HepG2 (cell line): ENCODE measurements at regions not wholly inside any gene's neighbourhood (a gene's known extent, or its start where the extent isn't known, plus 50 kb on each side); places are given as distances from the start of the nearest gene placed in this dataset.

Experiments
- ATAC-seq: fragments of 200-7000 bp; cut with Tn5 transposase; 3 replicates; pipeline ENCODE4 v1.9.1; 2020; ENCODE audit warnings: mild to moderate bottlenecking, moderate library complexity
- BruUV-seq: library from RNA; stranded (reverse); fragments of 400-500 nt; replicated peaks from 2 replicates; lab custom pipeline; 2021; lab: Mats Ljungman, UMichigan
- CTCF ChIA-PET: fragments of 300-600 bp; formaldehyde crosslinking; extraction: SDS; loops from one replicate; lab custom pipeline; 2021; ENCODE audit warnings: low total read pairs, inconsistent platforms, low intra/inter-chr PET ratio; lab: Yijun Ruan, JAX
- POLR2A ChIA-PET: fragments of 350-600 bp; sonication (Branson Sonifier 250); formaldehyde crosslinking; loops from one replicate; lab custom pipeline; 2020; ENCODE audit warnings: antibody characterized with exemption, inconsistent platforms; lab: Yijun Ruan, JAX
- DNase-seq: peaks from one replicate; pipeline ENCODE4 v3.0.0-alpha.2; 2015; ENCODE audit warnings: low spot score
- FAIRE-seq: peaks from 3 replicates; lab custom pipeline; 2011; peaks lifted over from hg19 to GRCh38; lab: Jason Lieb, UNC
- H2AFZ ChIP-seq: one replicate; pipeline ENCODE4 v1.6.1; 2011; ENCODE audit warnings: low read length, inconsistent platforms
- H3K27ac ChIP-seq: fragments of 300-600 bp; 3 replicates; pipeline ENCODE4 v1.8.0; 2011; ENCODE audit warnings: mixed run types, mild to moderate bottlenecking, mixed read lengths, low read length, inconsistent platforms; ENCODE audit not compliant: insufficient read depth; ENCODE audit errors: extremely low read length
- H3K27me3 ChIP-seq, 2 experiments: fragments of 200-600 bp in 1 of 2; 2 replicates in 1 of 2; 3 replicates in 1 of 2; pipeline versions ENCODE4 v1.6.0 to v1.8.0; 2011; ENCODE audit warnings: low read length in 2 of 2, mild to moderate bottlenecking in 2 of 2, moderate library complexity in 2 of 2, inconsistent platforms in 1 of 2; ENCODE audit not compliant: insufficient read depth in 2 of 2, control insufficient read depth in 1 of 2
- H3K36me3 ChIP-seq, 2 experiments: fragments of 200-600 bp in 1 of 2; replicated peaks in 1 of 2; 2 replicates in 1 of 2; 3 replicates in 1 of 2; pipeline versions ENCODE4 v1.5.1 to v1.8.0; 2011; ENCODE audit warnings: low read length in 2 of 2, inconsistent platforms in 1 of 2; ENCODE audit not compliant: insufficient read depth in 2 of 2, control insufficient read depth in 1 of 2
- H3K4me1 ChIP-seq: 2 replicates; pipeline ENCODE4 v1.5.1; 2012; ENCODE audit warnings: low read length, inconsistent platforms; ENCODE audit not compliant: insufficient read depth
- H3K4me2 ChIP-seq: 2 replicates; pipeline ENCODE4 v1.6.0; 2011; ENCODE audit warnings: low read depth, low read length, inconsistent platforms
- H3K4me3 ChIP-seq, 3 experiments: fragments of 200-600 bp in 1 of 3; sonication (generic), shearing (Covaris generic) in 1 of 3; replicated peaks in 1 of 3; 2 replicates each; pipeline ENCODE4 v1.5.1; 2011 to 2016; ENCODE audit warnings: low read length in 3 of 3, inconsistent platforms in 2 of 3, low read depth in 2 of 3, mild to moderate bottlenecking in 2 of 3, control low read depth in 1 of 3, mixed read lengths in 1 of 3; ENCODE audit not compliant: insufficient read depth in 1 of 3
- H3K79me2 ChIP-seq: one replicate; pipeline ENCODE4 v1.6.1; 2011; ENCODE audit warnings: low read length, inconsistent platforms; ENCODE audit not compliant: insufficient read depth
- H3K9ac ChIP-seq: 2 replicates; pipeline ENCODE4 v1.6.0; 2011; ENCODE audit warnings: mild to moderate bottlenecking, low read depth, low read length, inconsistent platforms; ENCODE audit not compliant: insufficient read depth
- H3K9me3 ChIP-seq: 2 replicates; pipeline ENCODE4 v1.5.1; 2012; ENCODE audit warnings: mild to moderate bottlenecking, low read length
- H4K20me1 ChIP-seq: 2 replicates; pipeline ENCODE4 v1.6.0; 2011; ENCODE audit warnings: inconsistent platforms, mild to moderate bottlenecking, low read length, moderate library complexity; ENCODE audit not compliant: insufficient read depth
- ETV5 ChIP-seq: IDR thresholded peaks from 2 replicates; pipeline ENCODE4 v1.6.1; 2018; ENCODE audit warnings: missing biosample characterization, missing genetic modification reagents, inconsistent platforms, borderline replicate concordance
- IRX3 ChIP-seq: sonication (generic); formaldehyde crosslinking; IDR thresholded peaks from 2 replicates; pipeline ENCODE4 v1.8.1; 2023; ENCODE audit warnings: mild to moderate bottlenecking, low read depth, missing genetic modification reagents, borderline replicate concordance
- JUNB ChIP-seq: sonication (generic); formaldehyde crosslinking; IDR thresholded peaks from 2 replicates; pipeline ENCODE4 v1.8.0; 2022; ENCODE audit warnings: missing genetic modification reagents, mild to moderate bottlenecking, borderline replicate concordance
- SRSF9 ChIP-seq: fragments of 200-400 bp; formaldehyde crosslinking; IDR thresholded peaks from 2 replicates; pipeline ENCODE4 v1.6.1; 2018; ENCODE audit warnings: borderline replicate concordance, mild to moderate bottlenecking, low read depth, low read length; ENCODE audit not compliant: insufficient read depth, poor library complexity, severe bottlenecking
- WGBS: methylation state at CpG from one replicate; pipeline ENCODE4 v1.1.6; 2017; ENCODE audit warnings: low lambda C conversion rate; 5-methylcytosine and 5-hydroxymethylcytosine counted together
- in situ Hi-C: cut with HindIII; loops from 2 replicates; pipeline ENCODE4 v1.10.0; 2017; ENCODE audit warnings: low pct_unique_long_range_greater_than_20kb; ENCODE audit not compliant: extremely low pct_ligation_motif_present
- intact Hi-C: fragments of 100-400 bp; cut with micrococcal nuclease; formaldehyde crosslinking; loops from one replicate; pipeline ENCODE4 v1.10.0; 2022; ENCODE audit not compliant: unreplicated experiment
- TF ChIP-seq, protein P1 (sequence below): sonication (generic); formaldehyde crosslinking; IDR thresholded peaks from 2 replicates; pipeline ENCODE4 v1.4.0; 2020; ENCODE audit warnings: mild to moderate bottlenecking, missing genetic modification reagents

- TF ChIP-seq, protein P1, sequence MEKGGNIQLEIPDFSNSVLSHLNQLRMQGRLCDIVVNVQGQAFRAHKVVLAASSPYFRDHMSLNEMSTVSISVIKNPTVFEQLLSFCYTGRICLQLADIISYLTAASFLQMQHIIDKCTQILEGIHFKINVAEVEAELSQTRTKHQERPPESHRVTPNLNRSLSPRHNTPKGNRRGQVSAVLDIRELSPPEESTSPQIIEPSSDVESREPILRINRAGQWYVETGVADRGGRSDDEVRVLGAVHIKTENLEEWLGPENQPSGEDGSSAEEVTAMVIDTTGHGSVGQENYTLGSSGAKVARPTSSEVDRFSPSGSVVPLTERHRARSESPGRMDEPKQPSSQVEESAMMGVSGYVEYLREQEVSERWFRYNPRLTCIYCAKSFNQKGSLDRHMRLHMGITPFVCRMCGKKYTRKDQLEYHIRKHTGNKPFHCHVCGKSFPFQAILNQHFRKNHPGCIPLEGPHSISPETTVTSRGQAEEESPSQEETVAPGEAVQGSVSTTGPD = no peak
- no peak for TF ChIP-seq ETV5 (CRISPR knock-in tag)
These were observed 90.8 kb downstream of the FOXL3 start (continued) for GRCh38 chr7:380711-381210.

DNA sequence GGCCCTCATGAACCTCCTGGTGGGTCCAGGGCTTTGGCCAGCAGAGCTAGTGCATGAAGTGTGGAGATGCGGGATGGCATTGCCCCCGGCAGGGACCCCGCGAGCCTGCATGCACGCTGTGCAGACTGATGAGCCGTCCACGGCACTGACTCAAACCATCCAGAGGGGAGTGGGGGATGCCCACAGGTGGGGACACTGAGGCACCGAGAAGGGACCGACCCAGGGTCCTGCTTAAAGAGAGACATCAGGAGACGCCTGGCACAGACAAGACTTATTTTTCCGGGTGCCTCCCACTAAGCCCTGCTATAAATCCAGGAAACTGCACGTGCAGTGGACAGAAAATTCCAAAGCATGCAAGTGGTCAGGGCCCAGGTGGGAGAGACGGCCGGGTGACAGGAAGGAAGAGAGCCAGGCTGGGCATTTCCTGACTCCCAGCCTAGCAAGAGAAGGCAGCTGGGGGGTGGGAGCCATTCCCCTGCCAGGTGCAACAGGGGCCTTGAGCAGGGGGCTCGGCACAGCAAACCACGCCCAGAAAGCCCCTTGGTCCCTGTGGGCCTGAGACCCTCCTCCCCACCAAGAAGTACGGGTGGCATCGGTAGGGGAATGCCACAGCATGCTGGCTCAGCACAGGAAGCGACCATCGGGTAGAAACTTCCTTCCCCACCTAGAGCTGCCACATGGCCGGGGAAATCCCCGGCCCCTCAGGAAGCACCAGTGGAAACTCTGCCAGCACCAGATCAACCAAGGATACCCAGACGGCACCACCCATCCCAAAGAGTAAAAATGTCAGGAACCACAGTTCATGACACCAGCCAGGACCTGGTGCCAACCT lies 91.5 kb downstream of the FOXL3 start:
- POLR2A ChIA-PET = no interaction called here
- Histone ChIP-seq H3K27ac (no peak overlapping the region), H3K36me3 (no peaks in the 10 kb centered on the region), H3K27me3 (peaks cover 2 to 29% of the 10 kb centered on the region in 2 experiments; a peak in 3 of 5 replicates), H3K9ac (no peak overlapping the region), H2AFZ (no peak overlapping the region), H3K4me3 (no peak overlapping the region), H3K4me2 (no peak overlapping the region), H3K9me3 (peaks cover 12% of the 10 kb centered on the region; the same call in 1 of the 2 replicates), H4K20me1 (no peaks in the 10 kb centered on the region), H3K4me1 (peaks cover 27% of the 10 kb centered on the region), H3K79me2 (no peaks in the 10 kb centered on the region)
- CTCF ChIA-PET = no interaction called here
- TF ChIP-seq SRSF9 (no peak), JUNB (CRISPR knock-in tag) (no peak), IRX3 (CRISPR knock-in tag) (no peak)
- intact Hi-C loops (no loop called here), in situ Hi-C loops (no loop called here)
- no TSS peak for BruUV-seq
- FAIRE-seq (no peak), ATAC-seq (no peak), DNase-seq (no peak)
- 70% methylated on average over 9 of the region's 23 CpGs for WGBS
